Fibroblast of skin of scalp (primary cell): ENCODE measurements at regions not wholly inside any gene's neighbourhood (a gene's known extent, or its start where the extent isn't known, plus 50 kb on each side); places are given as distances from the start of the nearest gene placed in this dataset.

Experiments
- DNase-seq: peaks from one replicate; pipeline ENCODE4 v3.0.0-alpha.2; 2013

GRCh38 chr7:46715579-46715978, 794.5 kb upstream of the IGFBP3 start:
- no peak for DNase-seq

GRCh38 chr7:46714904-46715303, 793.8 kb upstream of the IGFBP3 start:
- no peak for DNase-seq

GRCh38 chr7:46713868-46714596, 793.0 kb upstream of the IGFBP3 start:
- DNase-seq = no peak

- DNase-seq = no peak
Measured at GRCh38 chr7:46710927-46711326, 789.9 kb upstream of the IGFBP3 start.

GRCh38 chr7:46707973-46708372, 786.9 kb upstream of the IGFBP3 start:
- DNase-seq = peak; percentile 26

GRCh38 chr7:46705386-46706255, 784.5 kb upstream of the IGFBP3 start:
- DNase-seq = peak; percentile 73

GRCh38 chr7:46696741-46697140, 775.7 kb upstream of the IGFBP3 start:
- no peak for DNase-seq

- DNase-seq = peak; percentile 12
Measured at GRCh38 chr7:46695051-46695708, 774.1 kb upstream of the IGFBP3 start.

- DNase-seq = no peak
Measured at GRCh38 chr7:46694058-46694457, 773.0 kb upstream of the IGFBP3 start.

GRCh38 chr7:46687203-46687602, 766.1 kb upstream of the IGFBP3 start:
- no peak for DNase-seq

GRCh38 chr7:46685051-46685450, 764.0 kb upstream of the IGFBP3 start:
- DNase-seq = no peak

- DNase-seq = peak; percentile 45
Measured at GRCh38 chr7:46682836-46683624, 762.0 kb upstream of the IGFBP3 start.

- DNase-seq = no peak
Measured at GRCh38 chr7:46681865-46682503, 760.9 kb upstream of the IGFBP3 start.

GRCh38 chr7:46680147-46680546, 759.1 kb upstream of the IGFBP3 start:
- DNase-seq = no peak

GRCh38 chr7:46679671-46680070, 758.6 kb upstream of the IGFBP3 start:
- no peak for DNase-seq

- DNase-seq = no peak
Measured at GRCh38 chr7:46678421-46678820, 757.3 kb upstream of the IGFBP3 start.

- DNase-seq = no peak
Measured at GRCh38 chr7:46675456-46675855, 754.4 kb upstream of the IGFBP3 start.

- DNase-seq = peak; percentile 25
Measured at GRCh38 chr7:46672861-46673260, 751.8 kb upstream of the IGFBP3 start.

GRCh38 chr7:46671108-46671769, 750.2 kb upstream of the IGFBP3 start:
- no peak for DNase-seq

- no peak for DNase-seq
Measured at GRCh38 chr7:46669028-46669427, 748.0 kb upstream of the IGFBP3 start.

- no peak for DNase-seq
Measured at GRCh38 chr7:46664453-46664852, 743.4 kb upstream of the IGFBP3 start.
